ENCODE measurements at regions not wholly inside any gene's neighbourhood (a gene's known extent, or its start where the extent isn't known, plus 50 kb on each side); places are given as distances from the start of the nearest gene placed in this dataset.
A peak's percentile ranks its signal among the peaks of the same experiment; 100 is the strongest.

GRCh38 chr14:81839056-81839455 is 305.4 kb upstream of the SEL1L start:
- intact Hi-C loops (cut with DNase I): no loop called here
- WGBS, 2 donors: 59 to 73% methylated on average over 2 of the region's 2 CpGs
- FAIRE-seq (no peak), DNase-seq (no peak), ATAC-seq (peak in 1 of 4 donors; percentile 12)
- no peak overlapping the region for H3K27ac ChIP-seq
- no peak for TF ChIP-seq CTCF (IDR thresholded peaks at IDR 0.05)
- no peaks in the 10 kb centered on the region for H3K4me1 ChIP-seq
- H3K4me3 ChIP-seq: no peak overlapping the region
- H3K9me3 ChIP-seq: no peaks in the 10 kb centered on the region
- no peaks in the 10 kb centered on the region for H3K27me3 ChIP-seq
- no peaks in the 10 kb centered on the region for H3K36me3 ChIP-seq

GRCh38 chr14:81841346-81841745 is 307.7 kb upstream of the SEL1L start:
- Histone ChIP-seq H3K9me3 (no peaks in the 10 kb centered on the region), H3K27me3 (no peaks in the 10 kb centered on the region), H3K4me1 (no peaks in the 10 kb centered on the region), H3K4me3 (no peak overlapping the region), H3K27ac (no peak overlapping the region), H3K36me3 (no peaks in the 10 kb centered on the region)
- WGBS, 2 donors: 86 to 87% methylated on average over 5 of the region's 5 CpGs
- intact Hi-C loops (cut with DNase I): no loop called here
- no peak for TF ChIP-seq CTCF (IDR thresholded peaks at IDR 0.05)
- DNase-seq (no peak), ATAC-seq (no peak), FAIRE-seq (no peak)

GRCh38 chr14:81849714-81850113 is 316.1 kb upstream of the SEL1L start:
- no peak for DNase-seq
- WGBS, 2 donors: 67 to 70% methylated on average over 3 of the region's 3 CpGs
- ATAC-seq: no peak
- no peaks in the 10 kb centered on the region for H3K36me3 ChIP-seq
- intact Hi-C loops (cut with DNase I): no loop called here
- no peak overlapping the region for H3K4me3 ChIP-seq
- FAIRE-seq: no peak
- no peak overlapping the region for H3K27ac ChIP-seq
- H3K9me3 ChIP-seq: no peaks in the 10 kb centered on the region
- no peaks in the 10 kb centered on the region for H3K4me1 ChIP-seq
- TF ChIP-seq CTCF (IDR thresholded peaks at IDR 0.05): no peak
- no peaks in the 10 kb centered on the region for H3K27me3 ChIP-seq

GRCh38 chr14:81855007-81855406 is 321.4 kb upstream of the SEL1L start:
- DNase-seq (no peak), ATAC-seq (no peak), FAIRE-seq (no peak)
- intact Hi-C loops (cut with DNase I): no loop called here
- no peaks in the 10 kb centered on the region for H3K4me1 ChIP-seq
- no peaks in the 10 kb centered on the region for H3K36me3 ChIP-seq
- H3K9me3 ChIP-seq: no peaks in the 10 kb centered on the region
- TF ChIP-seq CTCF (IDR thresholded peaks at IDR 0.05): no peak
- no peaks in the 10 kb centered on the region for H3K27me3 ChIP-seq
- no peak overlapping the region for H3K27ac ChIP-seq
- 69 to 77% methylated on average over 2 of the region's 2 CpGs for WGBS, 2 donors
- H3K4me3 ChIP-seq: no peak overlapping the region

GRCh38 chr14:81859046-81859445 is 325.4 kb upstream of the SEL1L start:
- Histone ChIP-seq H3K27ac (no peak overlapping the region), H3K4me1 (no peaks in the 10 kb centered on the region), H3K9me3 (no peaks in the 10 kb centered on the region), H3K36me3 (no peaks in the 10 kb centered on the region), H3K27me3 (no peaks in the 10 kb centered on the region), H3K4me3 (no peak overlapping the region)
- 31 to 56% methylated on average over 2 of the region's 2 CpGs for WGBS, 2 donors
- no peak for TF ChIP-seq CTCF (IDR thresholded peaks at IDR 0.05)
- FAIRE-seq: no peak
- no peak for ATAC-seq
- intact Hi-C loops (cut with DNase I): no loop called here
- DNase-seq: no peak
